Activated CD4-positive, alpha-beta memory T cell treated with anti-CD3 and anti-CD28 coated beads for 36 hours (primary cell): ENCODE measurements at regions not wholly inside any gene's neighbourhood (a gene's known extent, or its start where the extent isn't known, plus 50 kb on each side); places are given as distances from the start of the nearest gene placed in this dataset.

ENCODE experiments used
- CTCF ChIA-PET: fragments of 350-600 bp; sonication (Branson Sonifier 250); formaldehyde crosslinking; loops from one replicate; lab custom pipeline; 2021; ENCODE audit warnings: antibody characterized with exemption, inconsistent platforms; lab: Charles Lee
- POLR2A ChIA-PET: fragments of 350-600 bp; sonication (Branson Sonifier 250); formaldehyde crosslinking; loops from one replicate; lab custom pipeline; 2021; ENCODE audit warnings: antibody characterized with exemption; lab: Charles Lee
- DNase-seq: peaks from one replicate; pipeline ENCODE4 v3.0.0-alpha.2; 2020
- H3K27ac Mint-ChIP-seq: one replicate; pipeline ENCODE4 v1.8.0; 2021; ENCODE audit warnings: mixed read lengths
- H3K27me3 Mint-ChIP-seq: one replicate; pipeline ENCODE4 v1.8.0; 2021; ENCODE audit warnings: mixed read lengths
- H3K36me3 Mint-ChIP-seq: one replicate; pipeline ENCODE4 v1.8.0; 2021; ENCODE audit warnings: mixed read lengths
- H3K4me1 Mint-ChIP-seq: one replicate; pipeline ENCODE4 v1.8.0; 2021; ENCODE audit warnings: low read depth, mixed read lengths
- H3K4me3 Mint-ChIP-seq: one replicate; pipeline ENCODE4 v1.8.0; 2021; ENCODE audit warnings: mild to moderate bottlenecking, mixed read lengths
- H3K9me3 Mint-ChIP-seq: one replicate; pipeline ENCODE4 v1.8.0; 2021; ENCODE audit warnings: mixed read lengths
- intact Hi-C: fragments of 100-400 bp; cut with micrococcal nuclease; formaldehyde crosslinking; loops from one replicate; pipeline ENCODE4 v1.15.1; 2023

DNA sequence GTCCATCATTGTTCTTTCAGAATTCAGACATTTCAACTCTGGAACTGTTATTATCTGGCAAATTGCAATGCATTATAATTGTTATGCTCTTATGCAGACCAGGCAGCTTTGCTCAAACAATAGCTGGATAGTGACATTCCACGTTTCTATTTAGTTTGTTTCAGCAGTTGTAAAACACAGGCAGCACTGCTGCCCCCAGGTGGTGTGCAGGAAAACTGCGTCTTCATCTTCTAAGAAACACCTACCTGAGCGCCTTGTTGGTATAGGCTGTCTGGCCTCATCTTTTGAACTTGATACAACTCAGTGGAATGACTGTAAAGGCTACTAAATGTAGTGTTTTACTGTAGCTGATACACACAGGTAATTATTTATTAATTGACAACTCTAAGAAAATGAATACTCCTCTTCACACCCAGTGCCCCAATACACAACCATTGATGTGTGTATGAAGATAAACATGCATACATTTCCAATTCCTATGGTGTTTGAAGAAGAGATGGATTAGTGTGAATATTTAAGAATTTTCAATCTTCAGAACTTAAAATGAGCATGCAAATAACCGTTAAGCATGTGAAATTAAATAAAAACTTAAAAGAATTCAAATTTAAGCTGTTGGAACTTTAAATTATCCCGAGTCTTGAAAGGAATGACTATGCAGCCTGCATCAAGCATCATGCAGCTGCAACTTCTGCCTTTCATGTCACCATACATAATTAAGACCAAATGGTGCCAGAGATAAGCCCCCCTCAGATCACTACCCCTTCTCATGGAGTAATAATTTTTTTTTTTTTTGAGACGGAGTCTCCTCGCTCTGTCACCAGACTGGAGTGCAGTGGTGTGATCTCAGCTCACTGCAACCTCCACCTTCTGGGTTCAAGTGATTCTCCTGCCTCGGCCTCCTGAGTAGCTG lies 85.6 kb downstream of the CD8B2 start:
- Mint-ChIP-seq H3K27me3 (peaks cover 24% of the 10 kb centered on the region), H3K36me3 (no peaks in the 10 kb centered on the region), H3K4me1 (no peaks in the 10 kb centered on the region), H3K4me3 (no peak overlapping the region), H3K27ac (no peak overlapping the region), H3K9me3 (no peaks in the 10 kb centered on the region)
- CTCF ChIA-PET = interaction anchor here (0.8 to 2.1 kb wide), 8 partner anchors 9 to 26 kb away, joined by 3 to 15 read pairs (median 4); no protein-coding TSS in a partner anchor
- POLR2A ChIA-PET = interaction anchor here (1.1 kb wide), 1 partner anchor 8 kb away, joined by 3 read pairs; no protein-coding TSS in a partner anchor
- intact Hi-C loops = no loop called here
- DNase-seq = peak; percentile 43

- ChIA-PET CTCF (interaction anchor here (1.0 to 2.1 kb wide), 3 partner anchors 9 to 27 kb away, joined by 3 to 15 read pairs (median 4); no protein-coding TSS in a partner anchor), POLR2A (no interaction called here)
- H3K27ac Mint-ChIP-seq = no peak overlapping the region
- intact Hi-C loops = no loop called here
- H3K4me1 Mint-ChIP-seq = no peaks in the 10 kb centered on the region
- H3K4me3 Mint-ChIP-seq = no peak overlapping the region
- H3K36me3 Mint-ChIP-seq = no peaks in the 10 kb centered on the region
- H3K9me3 Mint-ChIP-seq = no peaks in the 10 kb centered on the region
- no peak for DNase-seq
- peaks cover 34% of the 10 kb centered on the region for H3K27me3 Mint-ChIP-seq
These were observed 86.6 kb downstream of the CD8B2 start for GRCh38 chr2:106573773-106574172.

- no peak overlapping the region for H3K27ac Mint-ChIP-seq
- ChIA-PET CTCF (no interaction called here), POLR2A (no interaction called here)
- DNase-seq = no peak
- H3K36me3 Mint-ChIP-seq = no peaks in the 10 kb centered on the region
- no peak overlapping the region for H3K4me3 Mint-ChIP-seq
- intact Hi-C loops = no loop called here
- no peaks in the 10 kb centered on the region for H3K9me3 Mint-ChIP-seq
- H3K4me1 Mint-ChIP-seq = no peaks in the 10 kb centered on the region
- H3K27me3 Mint-ChIP-seq = peaks cover 40% of the 10 kb centered on the region
These were observed 88.8 kb downstream of the CD8B2 start for GRCh38 chr2:106575955-106576354.

DNA sequence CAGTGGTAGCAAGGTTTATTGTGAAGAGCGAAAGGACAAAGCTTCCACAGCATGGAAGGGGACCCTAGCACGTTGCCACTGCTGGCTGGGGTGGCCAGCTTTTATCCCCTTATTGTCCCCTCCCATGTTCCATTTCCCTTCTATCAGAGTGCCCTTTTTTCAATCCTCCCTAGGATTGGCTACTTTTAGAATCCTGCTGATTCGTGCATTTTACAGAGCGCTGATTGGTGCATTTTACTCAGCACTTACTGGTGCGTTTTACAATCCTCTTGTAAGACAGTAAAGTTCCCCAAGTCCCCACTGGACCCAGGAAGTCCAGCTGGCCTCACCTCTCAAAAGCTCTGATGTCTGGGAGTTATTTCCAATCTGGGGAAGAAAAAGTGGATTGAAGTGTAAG lies 90.1 kb downstream of the CD8B2 start:
- no peak overlapping the region for H3K4me3 Mint-ChIP-seq
- no peaks in the 10 kb centered on the region for H3K9me3 Mint-ChIP-seq
- no peak overlapping the region for H3K27ac Mint-ChIP-seq
- POLR2A ChIA-PET = no interaction called here
- intact Hi-C loops = no loop called here
- DNase-seq = no peak
- no peaks in the 10 kb centered on the region for H3K36me3 Mint-ChIP-seq
- peaks cover 39% of the 10 kb centered on the region for H3K27me3 Mint-ChIP-seq
- H3K4me1 Mint-ChIP-seq = peaks cover 9% of the 10 kb centered on the region
- CTCF ChIA-PET = no interaction called here

- Mint-ChIP-seq H3K4me3 (no peak overlapping the region), H3K36me3 (no peaks in the 10 kb centered on the region), H3K4me1 (peaks cover 14% of the 10 kb centered on the region), H3K27ac (no peak overlapping the region), H3K9me3 (no peaks in the 10 kb centered on the region), H3K27me3 (peaks cover 47% of the 10 kb centered on the region)
- no peak for DNase-seq
- POLR2A ChIA-PET = no interaction called here
- CTCF ChIA-PET = interaction anchor here (0.6 to 1.5 kb wide), 4 partner anchors 9 to 118 kb away, joined by 3 to 5 read pairs (median 4); no protein-coding TSS in a partner anchor
- intact Hi-C loops = loop anchor here (5.0 kb wide), 1 partner anchor 37 kb away; no protein-coding TSS in a partner anchor
These were observed 92.6 kb downstream of the CD8B2 start for GRCh38 chr2:106579750-106580197.

- no peak overlapping the region for H3K27ac Mint-ChIP-seq
- H3K27me3 Mint-ChIP-seq = peaks cover 50% of the 10 kb centered on the region
- peaks cover 14% of the 10 kb centered on the region for H3K4me1 Mint-ChIP-seq
- H3K36me3 Mint-ChIP-seq = no peaks in the 10 kb centered on the region
- H3K9me3 Mint-ChIP-seq = no peaks in the 10 kb centered on the region
- intact Hi-C loops = loop anchor here (5.0 kb wide), 1 partner anchor 38 kb away; no protein-coding TSS in a partner anchor
- DNase-seq = no peak
- H3K4me3 Mint-ChIP-seq = no peak overlapping the region
- ChIA-PET CTCF (interaction anchor here (0.6 to 1.4 kb wide), 3 partner anchors 9 to 118 kb away, joined by 3 to 5 read pairs (median 4); no protein-coding TSS in a partner anchor), POLR2A (interaction anchor here (0.9 kb wide), 1 partner anchor 12 kb away, joined by 3 read pairs; no protein-coding TSS in a partner anchor)
These were observed 93.1 kb downstream of the CD8B2 start for GRCh38 chr2:106580241-106580640.

DNA sequence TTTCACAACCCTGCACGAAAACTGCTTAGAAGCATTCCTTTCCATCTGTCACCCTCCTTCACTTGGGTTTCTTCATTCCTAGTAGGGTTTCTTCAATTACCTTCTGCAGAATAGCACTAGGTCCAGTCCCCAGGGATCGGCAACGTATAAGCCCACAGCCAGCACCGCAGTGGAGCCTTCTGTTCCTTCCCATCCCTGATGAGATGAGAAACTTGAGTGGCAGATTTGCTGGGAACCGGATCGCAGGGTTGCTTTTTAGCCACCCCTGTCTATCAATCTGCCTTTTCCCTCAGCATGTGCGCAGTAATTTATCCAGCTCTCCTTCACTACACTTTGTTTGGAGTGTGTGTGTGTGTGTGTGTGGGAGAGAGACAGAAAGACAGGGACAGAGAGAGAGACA lies 94.2 kb downstream of the CD8B2 start:
- Mint-ChIP-seq H3K36me3 (no peaks in the 10 kb centered on the region), H3K4me3 (peak overlapping the region; percentile 83), H3K4me1 (peaks cover 14% of the 10 kb centered on the region), H3K9me3 (no peaks in the 10 kb centered on the region), H3K27ac (no peak overlapping the region), H3K27me3 (peaks cover 50% of the 10 kb centered on the region)
- POLR2A ChIA-PET = interaction anchor here (1.1 kb wide), 1 partner anchor 8 kb away, joined by 3 read pairs; no protein-coding TSS in a partner anchor
- DNase-seq = no peak
- CTCF ChIA-PET = interaction anchor here (0.6 to 2.6 kb wide), 9 partner anchors 8 to 1995 kb away, joined by 3 to 18 read pairs (median 6); no protein-coding TSS in a partner anchor
- intact Hi-C loops = loop anchor here (5.0 kb wide), 1 partner anchor 39 kb away; no protein-coding TSS in a partner anchor

- no peak overlapping the region for H3K27ac Mint-ChIP-seq
- DNase-seq = no peak
- H3K4me1 Mint-ChIP-seq = peaks cover 14% of the 10 kb centered on the region
- H3K36me3 Mint-ChIP-seq = no peaks in the 10 kb centered on the region
- H3K9me3 Mint-ChIP-seq = no peaks in the 10 kb centered on the region
- intact Hi-C loops = loop anchor here (1.0 to 5.0 kb wide), 3 partner anchors 16 to 477 kb away; no protein-coding TSS in a partner anchor
- peaks cover 50% of the 10 kb centered on the region for H3K27me3 Mint-ChIP-seq
- peak overlapping the region; percentile 83 for H3K4me3 Mint-ChIP-seq
- ChIA-PET POLR2A (interaction anchor here (1.1 kb wide), 1 partner anchor 9 kb away, joined by 3 read pairs; no protein-coding TSS in a partner anchor), CTCF (interaction anchor here (0.6 to 2.6 kb wide), 13 partner anchors 9 to 1212 kb away, joined by 3 to 18 read pairs (median 5); no protein-coding TSS in a partner anchor)
These were observed 94.6 kb downstream of the CD8B2 start for GRCh38 chr2:106581755-106582147.

DNA sequence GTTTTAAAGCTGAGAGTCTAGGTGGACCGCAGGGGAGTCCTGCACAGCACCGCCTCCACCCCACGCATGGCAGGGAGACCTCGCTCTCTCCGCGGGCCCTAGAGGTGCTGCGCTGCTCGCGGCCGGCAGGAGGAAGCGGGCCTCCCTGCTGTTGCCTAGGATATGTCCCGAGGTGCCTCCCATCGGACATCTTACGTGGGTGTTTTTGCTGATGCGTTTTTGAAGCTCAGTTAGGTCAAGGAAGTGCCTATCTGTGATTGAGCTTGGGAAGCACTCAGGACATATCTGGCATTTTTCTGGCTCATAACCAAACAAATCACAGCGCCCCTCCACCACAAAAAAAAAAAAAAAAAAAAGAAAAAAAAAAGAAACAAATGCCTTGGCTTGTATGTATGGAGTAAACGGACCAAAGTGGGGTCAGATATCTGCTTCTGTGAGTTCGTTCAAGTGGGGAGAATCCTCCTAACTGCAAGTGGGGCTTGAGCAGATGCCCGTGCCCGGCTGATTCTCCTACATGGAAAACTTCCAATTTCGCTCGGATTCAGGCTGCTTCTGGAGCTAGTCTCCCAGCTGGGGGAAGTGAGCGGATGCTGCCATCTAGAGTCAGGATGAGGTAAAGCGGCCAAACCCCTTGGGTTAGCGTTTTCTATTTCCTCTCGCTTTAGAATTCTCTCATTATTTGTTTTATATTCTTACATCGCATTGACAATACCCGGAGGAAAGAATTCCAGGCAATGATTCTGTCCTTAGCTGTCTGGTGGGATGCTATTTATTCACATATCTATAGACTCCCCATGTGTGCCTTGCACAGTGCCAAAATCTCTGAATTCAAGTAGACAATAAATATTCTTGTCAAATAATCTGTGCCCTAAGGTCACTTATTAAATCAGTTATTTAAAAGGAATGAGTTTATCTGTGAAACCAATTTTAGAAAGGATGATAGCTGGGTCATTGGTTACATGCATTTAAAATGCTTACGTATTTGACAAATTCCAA lies 95.3 kb downstream of the CD8B2 start:
- H3K27ac Mint-ChIP-seq = no peak overlapping the region
- peak; percentile 71 for DNase-seq
- no peaks in the 10 kb centered on the region for H3K36me3 Mint-ChIP-seq
- no peaks in the 10 kb centered on the region for H3K9me3 Mint-ChIP-seq
- intact Hi-C loops = loop anchor here (1.0 to 5.0 kb wide), 3 partner anchors 17 to 478 kb away; no protein-coding TSS in a partner anchor
- peaks cover 51% of the 10 kb centered on the region for H3K27me3 Mint-ChIP-seq
- peaks cover 14% of the 10 kb centered on the region for H3K4me1 Mint-ChIP-seq
- POLR2A ChIA-PET = no interaction called here
- peak overlapping the region; percentile 83 for H3K4me3 Mint-ChIP-seq
- CTCF ChIA-PET = interaction anchor here (0.6 to 2.6 kb wide), 26 partner anchors 9 to 1254 kb away, joined by 3 to 18 read pairs (median 4); no protein-coding TSS in a partner anchor

GRCh38 chr2:106584304-106584954 lies 97.3 kb downstream of the CD8B2 start:
- intact Hi-C loops = loop anchor here (5.0 kb wide), 1 partner anchor 42 kb away; no protein-coding TSS in a partner anchor
- ChIA-PET POLR2A (no interaction called here), CTCF (interaction anchor here (0.6 to 1.4 kb wide), 5 partner anchors 11 to 297 kb away, joined by 3 to 7 read pairs (median 3); no protein-coding TSS in a partner anchor)
- Mint-ChIP-seq H3K4me1 (peaks cover 14% of the 10 kb centered on the region), H3K36me3 (no peaks in the 10 kb centered on the region), H3K4me3 (no peak overlapping the region), H3K27me3 (peaks cover 34% of the 10 kb centered on the region), H3K9me3 (no peaks in the 10 kb centered on the region), H3K27ac (no peak overlapping the region)
- DNase-seq = no peak
